ENCODE measurements at regions not wholly inside any gene's neighbourhood (a gene's known extent, or its start where the extent isn't known, plus 50 kb on each side); places are given as distances from the start of the nearest gene placed in this dataset.

- TF ChIP-seq CTCF (IDR thresholded peaks at IDR 0.05) (no peak), MEF2A (IDR thresholded peaks at IDR 0.05; ENCODE audit: borderline replicate concordance, low read depth) (no peak), IRF3 (IDR thresholded peaks at IDR 0.05; ENCODE audit: low read depth, low read length) (no peak), POLR2AphosphoS5 (IDR thresholded peaks at IDR 0.05; ENCODE audit: low read depth, low read length) (no peak), EP300 (IDR thresholded peaks at IDR 0.05; ENCODE audit: borderline replicate concordance in 1 of 2, low read depth in 1 of 2, low read length in 1 of 2) (no peak), MAX (IDR thresholded peaks at IDR 0.05; ENCODE audit: low read depth) (no peak), MXI1 (IDR thresholded peaks at IDR 0.05; ENCODE audit: low read depth, low read length) (no peak), PBX3 (IDR thresholded peaks at IDR 0.05) (no peak), EZH2phosphoT487 (IDR thresholded peaks at IDR 0.05; ENCODE audit: borderline replicate concordance, low read depth) (no peak), SIN3A (IDR thresholded peaks at IDR 0.05; ENCODE audit: borderline replicate concordance, low read depth, low read length) (no peak), CHD2 (IDR thresholded peaks at IDR 0.05; ENCODE audit: low read length, partially characterized antibody) (no peak)
Observed at GRCh38 chr4:184889666-184890335, 64.0 kb upstream of the ACSL1 start.

Measured in SK-N-SH (cell line).